HG02970 (cell line): ENCODE measurements at regions not wholly inside any gene's neighbourhood (a gene's known extent, or its start where the extent isn't known, plus 50 kb on each side); places are given as distances from the start of the nearest gene placed in this dataset.
"Not testable (repeated sequence)": the region's sequence is repeated elsewhere in the genome, so short reads cannot be mapped to it uniquely, and the experiment has no call there.

Experiments used
- ATAC-seq: cut with Tn5 transposase; IDR thresholded peaks from one replicate; pipeline ENCODE4 v1.9.1; 2021; ENCODE audit warnings: mild to moderate bottlenecking, moderate library complexity, moderate number of reproducible peaks; ENCODE audit not compliant: unreplicated experiment, low FRiP score

GRCh38 chr1:185681034-185681633, 53.1 kb upstream of the HMCN1 start:
- no peak for ATAC-seq

- ATAC-seq: no peak
Observed at GRCh38 chr1:185680453-185680852, 53.7 kb upstream of the HMCN1 start.

- ATAC-seq: no peak
Observed at GRCh38 chr1:185679220-185679619, 55.0 kb upstream of the HMCN1 start.

GRCh38 chr1:185676969-185677368, 57.2 kb upstream of the HMCN1 start:
- ATAC-seq: no peak

- no peak for ATAC-seq
Observed at GRCh38 chr1:185674201-185674600, 60.0 kb upstream of the HMCN1 start.

GRCh38 chr1:185672719-185673360, 61.4 kb upstream of the HMCN1 start:
- ATAC-seq: no peak

GRCh38 chr1:185670187-185670627, 64.0 kb upstream of the HMCN1 start:
- no peak for ATAC-seq

GRCh38 chr1:185668013-185668412, 66.2 kb upstream of the HMCN1 start:
- no peak for ATAC-seq

- ATAC-seq: no peak
Observed at GRCh38 chr1:185666582-185666981, 67.6 kb upstream of the HMCN1 start.

- ATAC-seq: no peak
Observed at GRCh38 chr1:185663771-185664296, 70.4 kb upstream of the HMCN1 start.

GRCh38 chr1:185663332-185663731, 70.9 kb upstream of the HMCN1 start:
- no peak for ATAC-seq

GRCh38 chr1:185661971-185662370, 72.2 kb upstream of the HMCN1 start:
- no peak for ATAC-seq

- no peak for ATAC-seq
Observed at GRCh38 chr1:185656663-185657062, 77.5 kb upstream of the HMCN1 start.

- ATAC-seq: no peak
Observed at GRCh38 chr1:185654952-185655314, 79.3 kb upstream of the HMCN1 start.

GRCh38 chr1:185654199-185654951, 79.8 kb upstream of the HMCN1 start:
- no peak for ATAC-seq

GRCh38 chr1:185653615-185654014, 80.6 kb upstream of the HMCN1 start:
- ATAC-seq: no peak

- no peak for ATAC-seq
Observed at GRCh38 chr1:185652348-185652747, 81.8 kb upstream of the HMCN1 start.

GRCh38 chr1:185650602-185651230, 83.5 kb upstream of the HMCN1 start:
- no peak for ATAC-seq

GRCh38 chr1:185648858-185649589, 85.2 kb upstream of the HMCN1 start:
- no peak for ATAC-seq

- ATAC-seq: not testable (repeated sequence)
Observed at GRCh38 chr1:185647597-185648267, 86.5 kb upstream of the HMCN1 start.
